ENCODE measurements at regions not wholly inside any gene's neighbourhood (a gene's known extent, or its start where the extent isn't known, plus 50 kb on each side); places are given as distances from the start of the nearest gene placed in this dataset.

DNA sequence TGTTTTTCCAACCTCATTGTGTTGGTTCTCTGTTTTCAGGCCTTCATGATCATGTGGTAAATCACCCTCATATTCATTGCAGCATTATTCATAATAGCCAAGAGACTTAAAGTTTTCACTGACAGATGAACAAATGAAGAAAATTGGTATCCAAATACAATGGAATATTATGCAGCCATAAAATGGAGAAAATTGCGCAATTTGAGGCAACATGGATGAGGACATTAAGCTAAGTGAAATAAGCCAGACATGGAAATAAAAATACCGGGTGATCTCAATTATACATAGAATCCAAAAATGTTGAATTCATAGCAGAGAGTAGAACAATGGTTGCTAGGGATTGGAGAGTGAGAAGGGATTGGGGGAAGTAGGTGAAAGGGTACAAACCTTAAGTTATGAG is 491.9 kb upstream of the KCNMB2 start:
- intact Hi-C loops (cut with micrococcal nuclease; ENCODE audit: unreplicated experiment), result no loop called here
- ChIA-PET CTCF (no interaction called here), POLR2A (ENCODE audit: unreplicated experiment) (no interaction called here)
- TF ChIP-seq, protein P1, sequence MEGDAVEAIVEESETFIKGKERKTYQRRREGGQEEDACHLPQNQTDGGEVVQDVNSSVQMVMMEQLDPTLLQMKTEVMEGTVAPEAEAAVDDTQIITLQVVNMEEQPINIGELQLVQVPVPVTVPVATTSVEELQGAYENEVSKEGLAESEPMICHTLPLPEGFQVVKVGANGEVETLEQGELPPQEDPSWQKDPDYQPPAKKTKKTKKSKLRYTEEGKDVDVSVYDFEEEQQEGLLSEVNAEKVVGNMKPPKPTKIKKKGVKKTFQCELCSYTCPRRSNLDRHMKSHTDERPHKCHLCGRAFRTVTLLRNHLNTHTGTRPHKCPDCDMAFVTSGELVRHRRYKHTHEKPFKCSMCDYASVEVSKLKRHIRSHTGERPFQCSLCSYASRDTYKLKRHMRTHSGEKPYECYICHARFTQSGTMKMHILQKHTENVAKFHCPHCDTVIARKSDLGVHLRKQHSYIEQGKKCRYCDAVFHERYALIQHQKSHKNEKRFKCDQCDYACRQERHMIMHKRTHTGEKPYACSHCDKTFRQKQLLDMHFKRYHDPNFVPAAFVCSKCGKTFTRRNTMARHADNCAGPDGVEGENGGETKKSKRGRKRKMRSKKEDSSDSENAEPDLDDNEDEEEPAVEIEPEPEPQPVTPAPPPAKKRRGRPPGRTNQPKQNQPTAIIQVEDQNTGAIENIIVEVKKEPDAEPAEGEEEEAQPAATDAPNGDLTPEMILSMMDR (conservative IDR thresholded peaks at IDR 0.05), result no peak
- TF ChIP-seq EZH2 (IDR thresholded peaks at IDR 0.05; ENCODE audit: low read depth), result no peak
- H3F3A ChIP-seq (ENCODE audit: insufficient read depth, low read depth), result no peaks in the 10 kb centered on the region
- H3K4me3 ChIP-seq, result no peak overlapping the region
- no peaks in the 10 kb centered on the region; the same call in 1 of the 2 replicates for H3K9me2 ChIP-seq (ENCODE audit: insufficient read depth)
- H3K4me2 ChIP-seq, result no peak overlapping the region
- no peaks in the 10 kb centered on the region for H3K36me3 ChIP-seq (ENCODE audit: low read depth)
- H3K9me3 ChIP-seq (ENCODE audit: insufficient read depth, low read depth), result 0 out of 2 replicates have a peak, but pooled peaks cover 6% of the 10 kb centered on the region
- H3K4me1 ChIP-seq (replicated peaks; ENCODE audit: insufficient read depth), result no peaks in the 10 kb centered on the region
- BruUV-seq (replicated peaks), result no TSS peak
- no peak overlapping the region for H2AFZ ChIP-seq
- no peaks in the 10 kb centered on the region for H3K27me3 ChIP-seq (ENCODE audit: insufficient read depth, low read depth)
- DNase-seq, result no peak
- H3K79me2 ChIP-seq (ENCODE audit: low read depth), result no peaks in the 10 kb centered on the region
- no peaks in the 10 kb centered on the region for H4K20me1 ChIP-seq (ENCODE audit: insufficient read depth)
- H3K27ac ChIP-seq, result no peak overlapping the region

DNA sequence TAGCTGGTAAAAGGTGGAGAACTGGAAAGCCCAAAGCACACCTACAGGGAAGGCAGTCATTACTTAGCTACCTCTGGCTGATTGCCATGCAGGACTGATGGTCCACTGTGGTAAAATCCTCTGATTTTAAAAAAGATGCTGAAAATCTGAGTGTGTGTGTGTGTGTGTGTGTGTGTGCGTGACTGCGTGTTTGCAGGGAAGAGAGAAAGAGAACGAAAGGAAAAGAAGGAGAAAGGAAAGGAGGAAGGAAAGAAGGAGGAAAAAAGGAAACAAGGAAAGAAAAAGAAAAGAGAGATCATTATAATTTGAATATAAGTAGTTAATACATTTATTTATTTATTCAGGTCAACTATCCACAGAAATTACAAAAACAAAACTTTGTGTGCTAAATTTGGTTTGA is 488.7 kb upstream of the KCNMB2 start:
- Histone ChIP-seq H3K9me3 (ENCODE audit: insufficient read depth, low read depth) (0 out of 2 replicates have a peak, but pooled peaks cover 6% of the 10 kb centered on the region), H3K27ac (no peak overlapping the region), H3K79me2 (ENCODE audit: low read depth) (no peaks in the 10 kb centered on the region), H3K4me2 (no peak overlapping the region), H3K9me2 (ENCODE audit: insufficient read depth) (no peaks in the 10 kb centered on the region; the same call in 1 of the 2 replicates), H3K36me3 (ENCODE audit: low read depth) (no peaks in the 10 kb centered on the region), H3K27me3 (ENCODE audit: insufficient read depth, low read depth) (no peaks in the 10 kb centered on the region), H3F3A (ENCODE audit: insufficient read depth, low read depth) (no peaks in the 10 kb centered on the region), H2AFZ (no peak overlapping the region), H3K4me3 (no peak overlapping the region), H3K4me1 (replicated peaks; ENCODE audit: insufficient read depth) (no peaks in the 10 kb centered on the region), H4K20me1 (ENCODE audit: insufficient read depth) (no peaks in the 10 kb centered on the region)
- BruUV-seq (replicated peaks), result no TSS peak
- ChIA-PET CTCF (interaction anchor here (0.6 kb wide), 1 partner anchor 555 kb away, joined by 3 read pairs; no protein-coding TSS in a partner anchor), POLR2A (ENCODE audit: unreplicated experiment) (no interaction called here)
- intact Hi-C loops (cut with micrococcal nuclease; ENCODE audit: unreplicated experiment), result no loop called here
- TF ChIP-seq, protein P1 (conservative IDR thresholded peaks at IDR 0.05), result no peak
- no peak for TF ChIP-seq EZH2 (IDR thresholded peaks at IDR 0.05; ENCODE audit: low read depth)
- no peak for DNase-seq

DNA sequence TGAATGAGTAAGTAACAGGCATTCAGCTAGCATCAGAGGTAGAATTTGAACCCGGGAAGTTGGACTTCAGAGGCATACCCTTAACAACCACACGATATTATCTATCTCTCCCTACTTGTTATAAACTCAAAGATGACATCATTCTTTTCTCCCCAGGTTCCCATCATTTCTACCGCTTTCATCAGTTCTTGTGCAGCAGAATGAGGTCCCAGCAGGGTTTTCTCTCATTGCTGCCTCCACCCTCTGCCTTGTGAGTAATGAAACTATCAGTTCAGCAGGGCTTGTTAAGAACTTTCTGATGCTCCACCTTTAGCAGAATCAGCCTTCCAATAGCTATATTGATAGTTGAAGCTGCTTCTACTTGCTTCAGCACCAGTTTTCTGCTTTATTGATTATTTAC is 487.5 kb upstream of the KCNMB2 start:
- Histone ChIP-seq H3K9me2 (ENCODE audit: insufficient read depth) (no peaks in the 10 kb centered on the region; the same call in 1 of the 2 replicates), H4K20me1 (ENCODE audit: insufficient read depth) (no peaks in the 10 kb centered on the region), H3K4me2 (no peak overlapping the region), H3K9me3 (ENCODE audit: insufficient read depth, low read depth) (0 out of 2 replicates have a peak, but pooled peaks cover 6% of the 10 kb centered on the region), H2AFZ (no peak overlapping the region), H3K4me1 (replicated peaks; ENCODE audit: insufficient read depth) (no peaks in the 10 kb centered on the region), H3F3A (ENCODE audit: insufficient read depth, low read depth) (no peaks in the 10 kb centered on the region), H3K27ac (no peak overlapping the region), H3K79me2 (ENCODE audit: low read depth) (no peaks in the 10 kb centered on the region), H3K4me3 (no peak overlapping the region), H3K36me3 (ENCODE audit: low read depth) (no peaks in the 10 kb centered on the region), H3K27me3 (ENCODE audit: insufficient read depth, low read depth) (no peaks in the 10 kb centered on the region)
- ChIA-PET CTCF (no interaction called here), POLR2A (ENCODE audit: unreplicated experiment) (no interaction called here)
- no peak for TF ChIP-seq EZH2 (IDR thresholded peaks at IDR 0.05; ENCODE audit: low read depth)
- TF ChIP-seq, protein P1 (conservative IDR thresholded peaks at IDR 0.05), result no peak
- DNase-seq, result no peak
- intact Hi-C loops (cut with micrococcal nuclease; ENCODE audit: unreplicated experiment), result no loop called here
- no TSS peak for BruUV-seq (replicated peaks)

Measured in PC-9 (cell line).